Cardiac fibroblast (primary cell): ENCODE measurements at regions not wholly inside any gene's neighbourhood (a gene's known extent, or its start where the extent isn't known, plus 50 kb on each side); places are given as distances from the start of the nearest gene placed in this dataset.

Experiments used
- DNase-seq, 2 donors: peaks; one replicate each; pipeline versions ENCODE4 v3.0.0 to v3.0.0-alpha.2; 2010; ENCODE audit warnings: low read depth in 2 of 2
- H3K4me3 ChIP-seq, 2 donors: replicated peaks in 1 of 2; 1 replicate in 1 of 2; 2 replicates in 1 of 2; pipeline ENCODE4 v1.5.1; 2011; ENCODE audit warnings: low read depth in 2 of 2, low read length in 2 of 2, mild to moderate bottlenecking in 2 of 2, moderate library complexity in 1 of 2
- TF ChIP-seq, protein P1 (sequence below): IDR thresholded peaks from one replicate; pipeline ENCODE4 v1.5.1; 2011; ENCODE audit warnings: low read depth, mild to moderate bottlenecking, low read length, inconsistent platforms

DNA sequence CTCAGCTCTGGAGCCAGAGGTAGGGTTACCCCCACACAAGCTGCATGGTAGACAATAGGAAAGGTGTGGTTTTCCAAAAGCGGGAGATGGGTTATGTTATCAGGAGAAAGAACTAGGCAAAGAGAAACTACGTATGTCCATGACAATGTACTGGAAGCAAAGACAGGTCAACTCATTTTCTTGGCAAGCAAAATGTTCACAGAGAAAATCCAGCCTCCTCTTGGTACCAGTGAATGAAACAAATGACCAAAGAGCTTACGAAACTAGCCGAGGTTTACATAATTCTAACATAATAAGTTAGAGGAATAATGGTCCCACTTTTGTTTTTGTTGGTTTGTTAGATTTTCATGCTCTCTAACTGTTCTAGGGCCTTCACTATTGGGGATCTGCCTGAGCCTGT is 338.1 kb upstream of the TGFBR2 start:
- DNase-seq, result peak in 1 of 2 donors; percentile 21
- H3K4me3 ChIP-seq, result no peak overlapping the region
- TF ChIP-seq, protein P1, sequence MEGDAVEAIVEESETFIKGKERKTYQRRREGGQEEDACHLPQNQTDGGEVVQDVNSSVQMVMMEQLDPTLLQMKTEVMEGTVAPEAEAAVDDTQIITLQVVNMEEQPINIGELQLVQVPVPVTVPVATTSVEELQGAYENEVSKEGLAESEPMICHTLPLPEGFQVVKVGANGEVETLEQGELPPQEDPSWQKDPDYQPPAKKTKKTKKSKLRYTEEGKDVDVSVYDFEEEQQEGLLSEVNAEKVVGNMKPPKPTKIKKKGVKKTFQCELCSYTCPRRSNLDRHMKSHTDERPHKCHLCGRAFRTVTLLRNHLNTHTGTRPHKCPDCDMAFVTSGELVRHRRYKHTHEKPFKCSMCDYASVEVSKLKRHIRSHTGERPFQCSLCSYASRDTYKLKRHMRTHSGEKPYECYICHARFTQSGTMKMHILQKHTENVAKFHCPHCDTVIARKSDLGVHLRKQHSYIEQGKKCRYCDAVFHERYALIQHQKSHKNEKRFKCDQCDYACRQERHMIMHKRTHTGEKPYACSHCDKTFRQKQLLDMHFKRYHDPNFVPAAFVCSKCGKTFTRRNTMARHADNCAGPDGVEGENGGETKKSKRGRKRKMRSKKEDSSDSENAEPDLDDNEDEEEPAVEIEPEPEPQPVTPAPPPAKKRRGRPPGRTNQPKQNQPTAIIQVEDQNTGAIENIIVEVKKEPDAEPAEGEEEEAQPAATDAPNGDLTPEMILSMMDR, result no peak

DNA sequence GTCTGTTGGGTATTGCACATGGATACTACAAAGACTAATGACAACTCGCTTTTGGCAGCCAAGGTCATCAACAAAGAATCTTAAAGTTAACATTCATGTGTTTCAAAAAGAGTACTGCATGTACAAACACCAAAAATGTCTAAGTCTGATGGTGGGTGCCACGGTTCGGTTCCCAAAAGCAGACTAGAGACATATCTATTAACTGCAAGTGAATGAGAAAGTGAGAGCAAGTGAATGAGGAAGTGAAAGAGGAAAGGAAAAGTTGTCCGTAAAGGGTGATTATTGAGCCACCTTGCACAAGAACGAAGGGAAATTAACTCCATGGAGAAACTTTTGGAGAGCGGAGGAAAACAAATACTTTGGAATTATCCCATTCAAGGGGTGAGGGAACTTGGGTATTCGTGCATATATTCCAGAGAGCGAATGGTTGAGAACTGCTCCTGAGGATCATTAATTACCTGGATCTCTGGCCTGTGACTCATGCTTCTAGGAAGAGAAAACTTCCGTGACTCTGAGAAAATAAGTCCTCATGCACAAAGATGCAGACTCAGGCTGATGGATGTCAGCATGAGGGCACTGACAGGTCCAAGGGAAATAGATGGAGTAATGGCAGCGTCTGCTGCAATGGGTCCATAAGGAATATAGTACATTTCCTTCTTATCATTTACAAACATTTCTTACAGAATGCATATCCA is 336.5 kb upstream of the TGFBR2 start:
- no peak for DNase-seq
- no peak overlapping the region for H3K4me3 ChIP-seq
- TF ChIP-seq, protein P1, result no peak

DNA sequence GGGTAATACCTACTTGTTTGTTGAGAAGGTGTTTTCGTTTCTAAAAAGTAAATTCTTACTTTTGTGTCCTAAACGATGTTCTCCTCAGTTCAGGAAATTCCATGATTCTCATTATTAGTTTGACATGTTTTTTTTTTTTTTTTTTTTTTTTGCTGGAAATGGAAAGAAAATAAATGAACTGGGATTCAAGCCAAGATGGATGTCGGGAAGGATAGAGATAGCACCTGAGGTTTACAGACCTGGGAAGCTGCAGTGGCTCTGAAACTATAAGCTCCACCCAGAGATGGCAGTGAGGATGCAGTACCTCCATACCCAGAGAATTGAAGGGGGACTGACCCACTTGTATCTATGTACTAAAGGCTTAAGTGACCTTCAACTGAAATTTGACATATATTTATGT is 334.6 kb upstream of the TGFBR2 start:
- H3K4me3 ChIP-seq, result no peak overlapping the region
- TF ChIP-seq, protein P1, result no peak
- DNase-seq, result no peak

DNA sequence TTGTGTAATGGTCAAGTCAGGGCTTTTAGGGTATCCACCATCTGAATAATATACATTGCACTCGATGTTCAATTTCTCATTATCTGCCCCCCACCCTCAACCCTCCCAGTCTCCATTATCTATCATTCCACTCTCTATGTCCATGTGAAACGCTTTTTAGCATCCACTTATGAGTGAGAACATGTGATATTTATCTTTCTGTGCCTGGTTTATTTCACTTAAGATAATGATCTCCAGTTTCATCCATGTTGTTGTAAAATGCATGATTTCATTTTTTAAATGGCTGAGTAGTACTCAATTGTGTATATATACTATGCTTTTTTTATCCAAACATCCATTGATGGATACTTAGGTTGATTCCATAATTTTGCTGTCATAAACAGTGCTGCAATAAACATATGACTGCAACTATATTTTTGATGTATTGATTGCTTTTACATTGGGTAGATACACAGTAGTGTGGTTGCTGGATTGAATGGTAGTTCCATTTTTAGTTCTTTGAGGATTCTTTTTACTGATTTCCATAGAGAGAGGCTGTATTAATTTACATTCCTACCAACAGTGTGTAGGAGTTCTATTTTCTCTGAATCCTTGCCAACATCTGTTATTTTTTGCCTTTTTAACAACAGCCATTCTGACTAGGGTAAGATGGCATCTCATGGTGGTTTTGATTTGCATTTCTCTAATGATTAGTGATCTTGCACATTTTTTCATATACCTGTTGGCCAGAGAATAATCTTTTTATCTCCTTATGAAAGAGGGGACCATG is 332.9 kb upstream of the TGFBR2 start:
- peak in 1 of 2 donors; percentile 38 for DNase-seq
- no peak overlapping the region for H3K4me3 ChIP-seq
- TF ChIP-seq, protein P1, result no peak

DNA sequence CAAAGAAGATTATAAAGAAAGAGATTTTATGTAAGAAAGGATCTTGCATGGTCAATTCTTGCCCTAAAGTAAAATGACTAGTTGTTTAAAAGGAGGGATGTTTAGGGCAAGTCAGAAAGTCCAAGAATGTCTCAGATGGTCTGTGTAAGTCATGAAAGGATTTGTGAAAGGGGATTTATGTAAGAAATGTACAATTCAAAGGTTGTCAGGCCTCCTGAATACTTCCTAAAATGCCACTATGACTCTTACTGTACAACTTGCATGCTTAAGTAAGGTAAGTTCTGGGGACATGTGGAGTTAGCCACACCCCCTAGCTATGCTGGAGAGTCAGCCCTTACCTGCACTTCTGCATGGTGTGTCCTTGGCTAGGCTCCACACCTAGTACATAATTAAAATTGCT is 328.9 kb upstream of the TGFBR2 start:
- DNase-seq, result no peak
- TF ChIP-seq, protein P1, result no peak
- no peak overlapping the region for H3K4me3 ChIP-seq

DNA sequence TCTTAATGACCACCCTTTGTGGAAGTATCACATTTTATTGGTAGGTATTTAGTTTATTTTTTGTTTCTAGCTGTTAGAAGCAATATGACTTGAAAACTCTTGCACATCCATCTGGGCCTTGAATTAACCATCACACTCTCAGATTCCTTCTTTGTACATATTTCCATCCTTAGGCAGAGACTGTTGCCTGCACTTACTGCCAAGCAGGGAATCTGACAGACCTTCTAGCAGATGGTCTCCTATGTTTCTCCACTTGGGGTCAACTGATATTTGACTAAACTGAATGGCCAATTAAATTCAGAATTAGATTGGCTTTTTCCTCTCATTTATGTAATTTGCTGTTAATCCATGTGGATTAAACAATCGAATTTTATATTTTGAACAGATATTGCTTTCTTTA is 324.9 kb upstream of the TGFBR2 start:
- H3K4me3 ChIP-seq, result no peak overlapping the region
- TF ChIP-seq, protein P1, result no peak

More for the DNA sequence above, 324.9 kb upstream of the TGFBR2 start:
- DNase-seq, result no peak
